Caco-2 (cell line): ENCODE measurements at regions not wholly inside any gene's neighbourhood (a gene's known extent, or its start where the extent isn't known, plus 50 kb on each side); places are given as distances from the start of the nearest gene placed in this dataset.

Experiments used
- BruUV-seq: library from RNA; stranded (reverse); fragments of 400-500 nt; replicated peaks from 2 replicates; lab custom pipeline; 2021; lab: Mats Ljungman, UMichigan
- CTCF ChIA-PET: fragments of 300-600 bp; sonication (Branson Sonifier 250); formaldehyde crosslinking; loops from one replicate; lab custom pipeline; 2022; ENCODE audit warnings: antibody characterized with exemption; lab: Charles Lee
- POLR2A ChIA-PET: fragments of 300-600 bp; sonication (Branson Sonifier 250); formaldehyde crosslinking; loops from one replicate; lab custom pipeline; 2022; ENCODE audit warnings: antibody characterized with exemption; lab: Charles Lee
- DNase-seq, 2 experiments: peaks; one replicate each; pipeline versions ENCODE4 v3.0.0 to v3.0.0-alpha.2; 2020 to 2022
- H3K27me3 ChIP-seq: replicated peaks from 2 replicates; pipeline ENCODE4 v1.6.0; 2011; ENCODE audit warnings: low read length; ENCODE audit not compliant: control insufficient read depth, insufficient read depth
- H3K36me3 ChIP-seq: 2 replicates; pipeline ENCODE4 v1.5.1; 2011; ENCODE audit warnings: low read length; ENCODE audit not compliant: control insufficient read depth, insufficient read depth
- H3K4me1 ChIP-seq: fragments of 250-450 bp; sonication (Bioruptor Pico); 2 replicates; pipeline ENCODE4 v1.5.1; 2020; ENCODE audit warnings: mild to moderate bottlenecking
- H3K4me3 ChIP-seq: 2 replicates; pipeline ENCODE4 v1.5.1; 2011; ENCODE audit warnings: low read depth, mild to moderate bottlenecking, control low read depth, low read length
- H3K9me3 ChIP-seq: fragments of 250-450 bp; sonication (Bioruptor Pico); 2 replicates; pipeline ENCODE4 v1.5.1; 2020; ENCODE audit warnings: mild to moderate bottlenecking, moderate library complexity
- H3K27ac Mint-ChIP-seq: one replicate; pipeline ENCODE4 v1.8.0; 2022; ENCODE audit warnings: mixed read lengths; ENCODE audit not compliant: unreplicated experiment
- H3K27me3 Mint-ChIP-seq: one replicate; pipeline ENCODE4 v1.8.0; 2022; ENCODE audit warnings: mixed read lengths; ENCODE audit not compliant: insufficient read depth, unreplicated experiment
- H3K36me3 Mint-ChIP-seq: one replicate; pipeline ENCODE4 v1.8.0; 2022; ENCODE audit warnings: mild to moderate bottlenecking, mixed read lengths; ENCODE audit not compliant: insufficient read depth, unreplicated experiment
- H3K4me1 Mint-ChIP-seq: one replicate; pipeline ENCODE4 v1.8.0; 2022; ENCODE audit warnings: low read depth, mixed read lengths; ENCODE audit not compliant: unreplicated experiment
- H3K4me3 Mint-ChIP-seq: one replicate; pipeline ENCODE4 v1.8.0; 2022; ENCODE audit warnings: mild to moderate bottlenecking, moderate library complexity, mixed read lengths; ENCODE audit not compliant: unreplicated experiment
- H3K9me3 Mint-ChIP-seq: one replicate; pipeline ENCODE4 v1.8.0; 2022; ENCODE audit warnings: mixed read lengths; ENCODE audit not compliant: unreplicated experiment
- intact Hi-C: fragments of 100-400 bp; cut with micrococcal nuclease; formaldehyde crosslinking; loops from one replicate; pipeline ENCODE4 v1.10.0; 2022; ENCODE audit not compliant: unreplicated experiment
- TF ChIP-seq, protein P1 (sequence below), 2 experiments: fragments of 200-600 bp in 1 of 2; IDR thresholded peaks; 1 replicate in 1 of 2; 2 replicates in 1 of 2; pipeline versions ENCODE4 v1.5.1 to v1.8.0; 2011 to 2022; ENCODE audit warnings: antibody characterized with exemption in 1 of 2, control low read depth in 1 of 2, inconsistent platforms in 1 of 2, low read depth in 1 of 2, low read length in 1 of 2, mild to moderate bottlenecking in 1 of 2, moderate library complexity in 1 of 2; ENCODE audit not compliant: insufficient read depth in 1 of 2, severe bottlenecking in 1 of 2, unreplicated experiment in 1 of 2

DNA sequence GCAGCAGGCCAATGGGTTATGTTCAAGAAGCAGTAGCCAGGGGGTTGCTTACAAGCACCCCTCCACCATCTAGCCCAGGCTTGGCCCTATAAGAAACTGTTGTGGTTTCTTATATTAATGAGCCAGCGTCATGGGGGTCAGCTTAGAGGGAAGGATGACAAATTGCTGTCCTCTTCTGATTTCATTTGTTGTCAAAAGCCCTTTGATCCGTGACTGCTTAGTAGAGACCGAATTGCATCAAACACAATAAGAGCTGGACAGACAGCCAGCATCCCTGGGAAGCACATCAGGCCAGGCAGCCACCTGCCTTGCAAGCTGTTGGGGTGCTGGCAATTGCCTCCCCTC is 206.6 kb upstream of the SETBP1 start:
- Mint-ChIP-seq H3K27me3 (no peaks in the 10 kb centered on the region), H3K27ac (no peak overlapping the region), H3K36me3 (peaks cover 5% of the 10 kb centered on the region), H3K4me1 (no peaks in the 10 kb centered on the region), H3K9me3 (no peaks in the 10 kb centered on the region), H3K4me3 (no peak overlapping the region)
- TF ChIP-seq, protein P1, sequence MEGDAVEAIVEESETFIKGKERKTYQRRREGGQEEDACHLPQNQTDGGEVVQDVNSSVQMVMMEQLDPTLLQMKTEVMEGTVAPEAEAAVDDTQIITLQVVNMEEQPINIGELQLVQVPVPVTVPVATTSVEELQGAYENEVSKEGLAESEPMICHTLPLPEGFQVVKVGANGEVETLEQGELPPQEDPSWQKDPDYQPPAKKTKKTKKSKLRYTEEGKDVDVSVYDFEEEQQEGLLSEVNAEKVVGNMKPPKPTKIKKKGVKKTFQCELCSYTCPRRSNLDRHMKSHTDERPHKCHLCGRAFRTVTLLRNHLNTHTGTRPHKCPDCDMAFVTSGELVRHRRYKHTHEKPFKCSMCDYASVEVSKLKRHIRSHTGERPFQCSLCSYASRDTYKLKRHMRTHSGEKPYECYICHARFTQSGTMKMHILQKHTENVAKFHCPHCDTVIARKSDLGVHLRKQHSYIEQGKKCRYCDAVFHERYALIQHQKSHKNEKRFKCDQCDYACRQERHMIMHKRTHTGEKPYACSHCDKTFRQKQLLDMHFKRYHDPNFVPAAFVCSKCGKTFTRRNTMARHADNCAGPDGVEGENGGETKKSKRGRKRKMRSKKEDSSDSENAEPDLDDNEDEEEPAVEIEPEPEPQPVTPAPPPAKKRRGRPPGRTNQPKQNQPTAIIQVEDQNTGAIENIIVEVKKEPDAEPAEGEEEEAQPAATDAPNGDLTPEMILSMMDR (IDR thresholded peaks at IDR 0.05; ENCODE audit: insufficient read depth in 1 of 2, low read depth in 1 of 2, low read length in 1 of 2, severe bottlenecking in 1 of 2, unreplicated experiment in 1 of 2): no peak
- no peak for DNase-seq
- ChIA-PET CTCF (no interaction called here), POLR2A (no interaction called here)
- Histone ChIP-seq H3K4me1 (no peaks in the 10 kb centered on the region), H3K9me3 (no peaks in the 10 kb centered on the region), H3K27me3 (no peaks in the 10 kb centered on the region), H3K4me3 (no peak overlapping the region), H3K36me3 (no peaks in the 10 kb centered on the region)
- no TSS peak for BruUV-seq
- intact Hi-C loops: no loop called here

DNA sequence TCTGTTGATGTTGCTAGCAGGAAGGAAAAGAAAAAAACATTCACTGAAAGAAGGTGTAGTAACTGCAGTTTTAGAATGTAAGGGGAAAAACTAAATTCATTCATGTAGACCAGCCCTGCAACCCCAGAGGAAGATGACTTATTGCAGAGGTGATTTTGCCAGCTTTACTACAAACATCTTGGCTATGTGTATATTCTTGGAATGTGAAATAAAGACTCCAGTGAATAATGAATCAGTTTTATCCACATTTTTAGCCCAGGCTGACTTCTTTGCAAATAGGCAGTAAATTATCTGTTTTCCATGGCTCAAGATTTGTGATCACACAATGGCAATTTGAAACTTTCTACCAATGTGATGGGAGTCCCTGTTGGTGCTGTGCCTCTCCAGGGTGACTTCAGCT is 206.1 kb upstream of the SETBP1 start:
- Mint-ChIP-seq H3K27me3 (no peaks in the 10 kb centered on the region), H3K4me3 (no peak overlapping the region), H3K27ac (no peak overlapping the region), H3K4me1 (no peaks in the 10 kb centered on the region), H3K9me3 (no peaks in the 10 kb centered on the region), H3K36me3 (peaks cover 5% of the 10 kb centered on the region)
- H3K36me3 ChIP-seq: no peaks in the 10 kb centered on the region
- ChIA-PET POLR2A (no interaction called here), CTCF (interaction anchor here (0.7 kb wide), 1 partner anchor 74 kb away, joined by 3 read pairs; no protein-coding TSS in a partner anchor)
- no TSS peak for BruUV-seq
- no peaks in the 10 kb centered on the region for H3K4me1 ChIP-seq
- DNase-seq: no peak
- H3K4me3 ChIP-seq: no peak overlapping the region
- H3K27me3 ChIP-seq: no peaks in the 10 kb centered on the region
- TF ChIP-seq, protein P1 (IDR thresholded peaks at IDR 0.05; ENCODE audit: insufficient read depth in 1 of 2, low read depth in 1 of 2, low read length in 1 of 2, severe bottlenecking in 1 of 2, unreplicated experiment in 1 of 2): no peak
- H3K9me3 ChIP-seq: no peaks in the 10 kb centered on the region
- intact Hi-C loops: no loop called here

DNA sequence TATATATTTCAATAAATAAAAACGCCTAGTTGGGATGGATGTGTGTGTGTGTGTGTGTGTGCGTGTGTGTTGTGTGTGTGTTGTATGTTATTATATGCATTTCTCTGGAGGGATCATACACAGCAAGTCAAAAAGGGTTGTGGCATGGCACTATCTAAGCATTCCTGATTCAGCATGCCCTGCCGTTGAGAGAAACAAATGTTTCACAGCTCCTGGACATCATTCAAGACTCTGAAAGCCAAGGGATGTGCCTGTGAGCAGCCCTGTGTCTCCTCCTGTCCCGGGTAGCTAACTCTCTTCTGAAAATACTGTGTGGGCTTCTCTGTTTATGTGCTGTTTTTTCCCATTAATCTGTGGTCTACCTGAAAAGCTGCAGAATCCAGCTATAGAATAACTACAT is 197.9 kb upstream of the SETBP1 start:
- Mint-ChIP-seq H3K4me3 (no peak overlapping the region), H3K4me1 (no peaks in the 10 kb centered on the region), H3K27ac (no peak overlapping the region), H3K36me3 (no peaks in the 10 kb centered on the region), H3K27me3 (no peaks in the 10 kb centered on the region), H3K9me3 (no peaks in the 10 kb centered on the region)
- no TSS peak for BruUV-seq
- POLR2A ChIA-PET: no interaction called here
- intact Hi-C loops: no loop called here
- no peak for DNase-seq
- CTCF ChIA-PET: no interaction called here
- TF ChIP-seq, protein P1 (IDR thresholded peaks at IDR 0.05; ENCODE audit: insufficient read depth in 1 of 2, low read depth in 1 of 2, low read length in 1 of 2, severe bottlenecking in 1 of 2, unreplicated experiment in 1 of 2): no peak
- Histone ChIP-seq H3K4me1 (no peaks in the 10 kb centered on the region), H3K9me3 (no peaks in the 10 kb centered on the region), H3K27me3 (no peaks in the 10 kb centered on the region), H3K36me3 (no peaks in the 10 kb centered on the region), H3K4me3 (no peak overlapping the region)
